BE2C (cell line): ENCODE measurements at regions not wholly inside any gene's neighbourhood (a gene's known extent, or its start where the extent isn't known, plus 50 kb on each side); places are given as distances from the start of the nearest gene placed in this dataset.
"Not testable (repeated sequence)": the region's sequence is repeated elsewhere in the genome, so short reads cannot be mapped to it uniquely, and the experiment has no call there.

ENCODE experiments used
- DNase-seq: peaks from one replicate; pipeline ENCODE4 v3.0.0-alpha.2; 2020
- H3K27me3 ChIP-seq: fragments of 250-450 bp; sonication (Bioruptor Pico); 2 replicates; pipeline ENCODE4 v1.5.1; 2020; ENCODE audit warnings: mild to moderate bottlenecking
- H3K36me3 ChIP-seq: fragments of 250-450 bp; sonication (Bioruptor Pico); 2 replicates; pipeline ENCODE4 v1.5.1; 2020; ENCODE audit warnings: mild to moderate bottlenecking
- H3K4me1 ChIP-seq: fragments of 250-450 bp; sonication (Bioruptor Pico); 2 replicates; pipeline ENCODE4 v1.5.1; 2020
- H3K4me3 ChIP-seq: 2 replicates; pipeline ENCODE4 v1.5.1; 2011; ENCODE audit warnings: low read depth, low read length
- H3K9me3 ChIP-seq: fragments of 250-450 bp; sonication (Bioruptor Pico); 2 replicates; pipeline ENCODE4 v1.5.1; 2020
- CTCF ChIP-seq: IDR thresholded peaks from 2 replicates; pipeline ENCODE4 v1.5.1; 2012; ENCODE audit warnings: mild to moderate bottlenecking, low read depth, low read length

DNA sequence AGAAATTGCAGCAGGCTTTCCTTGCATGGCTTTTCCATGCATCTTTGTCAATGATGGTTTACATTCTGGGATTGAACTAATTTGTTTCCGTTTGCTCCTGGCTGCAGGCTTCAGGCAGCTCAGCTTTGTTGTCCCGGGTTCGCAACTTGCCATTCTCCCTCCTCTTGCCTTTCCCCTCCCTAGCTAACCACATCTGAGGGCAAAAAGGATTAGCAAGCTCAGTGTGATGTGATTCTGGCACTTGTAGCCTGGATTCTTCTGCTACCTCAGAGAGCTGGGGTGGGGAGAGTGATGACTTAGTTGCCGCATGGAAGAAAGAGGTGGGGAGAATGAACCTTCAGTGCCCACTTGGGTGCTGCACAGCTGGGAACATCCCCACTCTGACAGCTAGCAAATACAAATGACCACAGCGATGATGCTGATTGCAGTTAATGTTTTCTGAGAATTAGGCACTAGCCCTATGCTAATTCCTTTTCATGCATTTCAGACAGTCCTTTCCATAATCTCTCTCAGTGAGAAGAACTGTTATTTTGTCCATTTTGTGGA is 120.2 kb upstream of the SALL1 start:
- H3K9me3 ChIP-seq = no peaks in the 10 kb centered on the region
- no peak for DNase-seq
- no peaks in the 10 kb centered on the region for H3K36me3 ChIP-seq
- no peak for TF ChIP-seq CTCF
- no peaks in the 10 kb centered on the region for H3K4me1 ChIP-seq
- no peak overlapping the region for H3K4me3 ChIP-seq
- H3K27me3 ChIP-seq = no peaks in the 10 kb centered on the region

DNA sequence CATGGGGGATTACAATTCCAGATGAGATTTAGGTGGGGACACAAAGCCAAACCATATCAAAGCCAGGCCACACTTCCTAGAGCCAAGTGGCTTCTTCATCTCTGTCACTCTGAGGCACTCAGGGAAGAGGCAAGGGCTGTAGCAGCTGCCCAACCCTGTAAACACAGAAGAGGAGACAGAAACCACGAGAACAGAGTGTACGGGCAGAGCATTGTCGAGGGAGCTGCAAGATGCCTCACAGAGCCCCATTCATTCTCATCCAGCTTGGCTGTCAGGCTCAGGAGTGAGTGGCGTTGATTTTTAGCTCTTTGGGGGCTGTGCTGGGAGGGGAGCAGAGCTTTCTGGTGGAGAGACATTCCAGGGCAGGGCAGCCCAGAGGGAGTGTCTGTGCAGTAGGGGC is 117.2 kb upstream of the SALL1 start:
- H3K36me3 ChIP-seq = no peaks in the 10 kb centered on the region
- no peaks in the 10 kb centered on the region for H3K9me3 ChIP-seq
- no peaks in the 10 kb centered on the region for H3K4me1 ChIP-seq
- no peaks in the 10 kb centered on the region for H3K27me3 ChIP-seq
- no peak for DNase-seq
- no peak for TF ChIP-seq CTCF
- H3K4me3 ChIP-seq = no peak overlapping the region

DNA sequence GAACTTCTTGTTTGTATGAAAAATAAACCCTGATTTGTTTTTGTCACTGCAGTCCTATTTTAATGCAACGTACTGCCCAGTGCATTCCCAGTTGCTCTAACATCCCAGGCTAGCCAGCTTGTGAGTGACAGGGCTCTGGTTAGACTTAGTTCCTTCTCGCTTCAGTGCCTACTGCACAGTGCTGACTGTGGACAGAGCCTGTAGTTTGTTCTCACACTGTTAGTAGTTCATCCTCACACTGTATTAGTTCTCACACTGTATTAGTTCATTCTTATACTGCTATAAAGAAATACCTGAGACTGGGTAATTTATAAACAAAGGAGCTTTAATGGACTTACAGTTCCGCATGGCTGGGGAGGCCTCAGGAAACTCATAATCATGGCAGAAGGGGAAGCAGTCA is 116.6 kb upstream of the SALL1 start:
- H3K36me3 ChIP-seq = no peaks in the 10 kb centered on the region
- DNase-seq = no peak
- no peaks in the 10 kb centered on the region for H3K27me3 ChIP-seq
- no peak for TF ChIP-seq CTCF
- H3K4me1 ChIP-seq = no peaks in the 10 kb centered on the region
- H3K4me3 ChIP-seq = no peak overlapping the region
- H3K9me3 ChIP-seq = no peaks in the 10 kb centered on the region

DNA sequence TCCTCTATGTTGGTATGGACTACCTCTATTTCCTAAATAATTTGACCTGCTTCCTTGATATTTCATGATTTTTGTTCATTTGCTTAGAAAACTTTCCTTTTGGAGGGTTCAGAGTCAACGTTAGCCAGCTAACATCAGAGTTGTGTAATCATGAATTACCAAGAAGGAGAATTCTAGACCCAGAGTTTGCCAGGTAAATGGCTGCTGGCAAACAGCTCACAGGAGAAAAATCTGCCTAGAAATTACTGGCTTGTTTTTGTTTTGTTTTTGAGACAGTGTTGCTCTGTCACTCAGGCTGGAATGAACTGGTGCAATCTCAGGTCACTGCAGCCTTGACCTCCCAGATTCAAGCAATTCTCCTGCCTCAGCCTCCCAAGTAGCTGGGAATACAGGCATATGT is 111.4 kb upstream of the SALL1 start:
- no peaks in the 10 kb centered on the region for H3K9me3 ChIP-seq

DNA sequence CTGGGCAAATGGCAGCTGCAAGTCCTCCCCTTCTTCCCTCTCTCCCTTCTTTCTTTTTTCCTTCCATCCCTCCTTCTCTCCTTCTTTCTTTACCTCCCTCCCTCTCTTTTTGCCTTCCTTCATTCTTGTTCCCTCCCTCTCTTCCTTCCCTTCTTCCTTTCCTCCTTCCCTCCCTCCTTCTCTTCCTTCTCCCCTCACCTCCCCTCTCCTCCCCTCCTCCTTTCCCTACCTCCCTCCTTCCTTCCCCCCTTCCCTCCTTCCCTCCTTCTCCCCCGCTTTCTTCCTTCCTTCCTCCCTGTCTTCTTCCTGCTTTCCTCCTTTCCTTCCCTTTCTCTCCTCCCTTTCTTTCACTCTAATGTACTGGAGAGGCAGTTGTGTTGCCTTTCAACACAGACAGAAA is 110.8 kb upstream of the SALL1 start:
- Histone ChIP-seq H3K4me1 (no peaks in the 10 kb centered on the region), H3K27me3 (no peaks in the 10 kb centered on the region), H3K4me3 (no peak overlapping the region), H3K9me3 (no peaks in the 10 kb centered on the region), H3K36me3 (no peaks in the 10 kb centered on the region)
- TF ChIP-seq CTCF = no peak
- DNase-seq = no peak

More for the DNA sequence above, 111.4 kb upstream of the SALL1 start:
- TF ChIP-seq CTCF = no peak
- DNase-seq = no peak
- no peaks in the 10 kb centered on the region for H3K36me3 ChIP-seq
- H3K4me1 ChIP-seq = no peaks in the 10 kb centered on the region
- no peaks in the 10 kb centered on the region for H3K27me3 ChIP-seq
- no peak overlapping the region for H3K4me3 ChIP-seq

DNA sequence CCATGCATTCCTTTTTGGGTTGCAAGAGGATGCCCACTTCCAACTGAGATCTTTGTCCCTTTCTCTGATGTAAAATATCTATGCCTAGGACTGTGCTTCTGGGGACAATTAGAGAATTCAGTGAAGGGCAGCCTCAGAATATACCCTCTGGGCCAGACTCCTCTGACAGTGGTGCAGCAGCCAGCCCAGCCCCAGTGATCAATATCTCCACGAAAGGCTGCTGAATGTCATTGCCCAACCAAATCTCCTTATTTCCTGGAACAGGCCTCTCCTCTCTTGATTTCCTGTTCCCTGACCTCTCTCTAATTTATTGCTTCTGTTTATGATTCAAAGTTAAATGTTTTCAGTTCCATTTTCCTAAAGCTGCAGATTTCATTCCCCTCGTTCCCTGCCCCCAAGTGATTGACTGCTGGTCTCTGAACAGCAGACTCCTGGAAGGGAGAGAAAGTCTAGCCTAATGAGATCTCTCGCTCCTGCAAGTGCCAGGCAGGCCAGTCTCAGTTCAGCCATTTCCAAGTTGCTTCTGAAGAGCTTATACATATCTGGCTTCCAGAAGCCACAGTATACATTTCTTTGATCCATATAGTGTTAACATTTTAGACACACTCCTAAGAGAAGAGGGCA is 104.4 kb upstream of the SALL1 start:
- no peaks in the 10 kb centered on the region for H3K9me3 ChIP-seq
- no peak for TF ChIP-seq CTCF
- H3K4me1 ChIP-seq = no peaks in the 10 kb centered on the region
- no peak overlapping the region for H3K4me3 ChIP-seq
- no peaks in the 10 kb centered on the region for H3K36me3 ChIP-seq
- H3K27me3 ChIP-seq = no peaks in the 10 kb centered on the region
- no peak for DNase-seq

GRCh38 chr16:51254390-51254789 is 103.3 kb upstream of the SALL1 start:
- DNase-seq, H3K36me3 ChIP-seq: not testable (repeated sequence)

More at GRCh38 chr16:51254390-51254789, 103.3 kb upstream of the SALL1 start:
- not testable (repeated sequence) for H3K4me3 ChIP-seq, H3K4me1 ChIP-seq, H3K9me3 ChIP-seq, H3K27me3 ChIP-seq
